GM18907 (cell line): ENCODE measurements at regions not wholly inside any gene's neighbourhood (a gene's known extent, or its start where the extent isn't known, plus 50 kb on each side); places are given as distances from the start of the nearest gene placed in this dataset.
"Not testable (repeated sequence)": the region's sequence is repeated elsewhere in the genome, so short reads cannot be mapped to it uniquely, and the experiment has no call there.

Source experiments
- ATAC-seq: cut with Tn5 transposase; IDR thresholded peaks from one replicate; pipeline ENCODE4 v1.9.1; 2021; ENCODE audit warnings: mild to moderate bottlenecking, moderate library complexity; ENCODE audit not compliant: unreplicated experiment

GRCh38 chr2:77720115-77720514, 197.9 kb upstream of the LRRTM4 start:
- ATAC-seq = no peak

DNA sequence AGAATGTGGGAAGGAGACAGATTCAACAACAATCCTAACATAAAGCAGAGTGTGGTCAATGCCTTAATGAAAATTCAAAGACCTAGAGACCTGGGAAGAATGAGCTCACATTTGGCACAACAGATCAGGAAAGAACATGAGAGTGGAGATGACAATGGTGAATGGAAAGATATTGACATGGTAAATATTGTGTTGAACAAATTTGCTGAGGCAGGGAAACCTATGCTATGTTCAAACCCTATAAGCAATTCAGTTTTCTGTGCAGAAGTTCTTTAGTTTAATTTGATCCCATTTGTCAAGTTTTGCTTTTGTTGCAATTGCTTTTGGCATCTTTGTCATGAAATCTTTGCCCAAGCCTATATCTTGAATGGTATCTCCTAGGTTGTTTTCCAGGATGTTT, 199.4 kb upstream of the LRRTM4 start:
- ATAC-seq = no peak

- ATAC-seq = no peak
These were observed 202.9 kb upstream of the LRRTM4 start for GRCh38 chr2:77725045-77725444.

DNA sequence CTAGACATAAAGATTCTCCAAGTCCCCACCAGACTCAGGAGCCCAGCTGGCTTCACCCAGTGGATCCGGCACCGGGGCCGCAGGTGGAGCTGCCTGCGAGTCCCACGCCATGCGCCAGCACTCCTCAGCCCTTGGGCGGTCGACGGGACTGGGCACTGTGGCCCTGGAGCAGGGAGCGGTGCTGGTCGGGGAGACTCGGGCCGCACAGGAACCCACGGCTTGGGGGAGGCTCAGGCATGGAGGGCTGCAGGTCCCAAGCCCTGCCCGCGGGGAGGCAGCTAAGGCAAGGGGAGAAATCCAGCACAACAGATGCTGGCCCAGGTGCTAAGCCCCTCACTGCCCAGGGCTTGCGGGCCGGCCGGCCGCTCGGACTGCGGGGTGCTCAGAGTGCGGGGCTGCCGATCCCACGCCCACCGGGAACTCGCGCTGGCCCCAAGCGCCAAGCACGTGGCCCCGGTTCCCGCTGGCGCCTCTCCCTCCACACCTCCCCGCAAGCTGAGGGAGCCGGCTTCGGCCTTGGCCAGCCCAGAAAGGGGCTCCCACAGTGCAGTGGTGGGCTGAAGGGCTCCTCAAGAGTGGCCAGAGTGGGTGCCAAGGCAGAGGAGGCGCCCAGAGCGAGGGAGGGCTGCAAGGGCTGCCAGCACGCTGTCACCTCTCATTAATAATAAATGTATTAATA, 212.6 kb upstream of the LRRTM4 start:
- ATAC-seq = not testable (repeated sequence)

- no peak for ATAC-seq
These were observed 215.1 kb upstream of the LRRTM4 start for GRCh38 chr2:77737236-77737635.

- ATAC-seq = no peak
These were observed 224.6 kb upstream of the LRRTM4 start for GRCh38 chr2:77746780-77747179.

GRCh38 chr2:77753710-77754345, 231.7 kb upstream of the LRRTM4 start:
- not testable (repeated sequence) for ATAC-seq

DNA sequence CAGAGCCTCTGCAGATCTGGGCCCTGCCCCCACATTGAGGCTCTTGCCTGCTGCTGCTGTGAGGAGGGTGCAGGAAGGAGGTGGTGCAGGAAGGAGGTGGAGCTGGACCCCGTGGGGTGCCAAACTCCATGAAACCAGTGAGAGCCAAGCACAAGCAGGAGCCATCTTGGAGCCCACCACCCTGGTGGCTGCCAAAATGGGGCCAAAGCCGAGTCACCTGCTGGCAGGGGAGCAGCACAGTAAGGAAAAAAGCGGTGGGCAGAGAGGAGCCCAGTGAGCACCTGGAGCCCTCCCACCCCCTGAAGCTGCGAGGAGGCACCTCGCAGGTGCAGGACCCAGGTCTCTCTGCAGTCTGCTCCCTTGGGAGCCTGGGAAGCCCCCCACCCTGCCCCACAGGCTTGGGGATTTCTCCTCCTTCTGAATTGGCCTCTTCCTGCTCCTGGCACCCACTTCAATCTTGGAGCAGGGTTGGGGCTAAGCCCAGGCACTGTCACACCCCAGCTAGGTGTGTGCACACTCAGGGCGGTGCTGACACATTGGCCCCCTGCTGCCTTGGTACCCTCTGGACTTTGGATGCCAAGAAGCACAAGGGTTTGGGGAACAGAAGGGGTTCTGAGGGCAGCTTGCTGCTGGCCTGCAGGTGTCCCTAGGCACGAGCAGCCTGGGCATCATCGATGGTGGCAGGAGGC, 245.4 kb upstream of the LRRTM4 start:
- ATAC-seq = no peak

- ATAC-seq = no peak
These were observed 246.3 kb upstream of the LRRTM4 start for GRCh38 chr2:77768508-77768907.

GRCh38 chr2:77778917-77779316, 256.7 kb upstream of the LRRTM4 start:
- no peak for ATAC-seq

GRCh38 chr2:77793500-77793899, 271.3 kb upstream of the LRRTM4 start:
- ATAC-seq = not testable (repeated sequence)

DNA sequence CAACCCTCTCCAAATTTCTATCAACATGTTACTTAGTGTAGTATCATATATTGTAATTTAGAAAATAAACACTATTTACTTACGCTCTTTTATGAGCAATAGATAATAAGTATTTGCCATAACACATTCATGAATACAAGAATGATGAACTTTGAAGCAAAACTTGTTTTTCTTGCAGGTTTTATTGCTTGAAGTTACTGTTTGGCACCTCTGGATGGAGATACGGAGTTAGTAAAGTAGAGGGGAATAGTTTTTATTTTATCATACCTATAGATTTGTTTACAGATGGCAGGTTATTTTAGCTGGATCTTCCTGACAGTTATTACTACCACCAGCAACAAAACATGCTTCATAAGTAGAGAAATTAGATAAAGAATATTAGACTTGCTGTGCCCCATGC, 274.2 kb upstream of the LRRTM4 start:
- no peak for ATAC-seq

- ATAC-seq = no peak
These were observed 274.9 kb upstream of the LRRTM4 start for GRCh38 chr2:77797088-77797487.

- ATAC-seq = no peak
These were observed 278.2 kb upstream of the LRRTM4 start for GRCh38 chr2:77800410-77800809.

DNA sequence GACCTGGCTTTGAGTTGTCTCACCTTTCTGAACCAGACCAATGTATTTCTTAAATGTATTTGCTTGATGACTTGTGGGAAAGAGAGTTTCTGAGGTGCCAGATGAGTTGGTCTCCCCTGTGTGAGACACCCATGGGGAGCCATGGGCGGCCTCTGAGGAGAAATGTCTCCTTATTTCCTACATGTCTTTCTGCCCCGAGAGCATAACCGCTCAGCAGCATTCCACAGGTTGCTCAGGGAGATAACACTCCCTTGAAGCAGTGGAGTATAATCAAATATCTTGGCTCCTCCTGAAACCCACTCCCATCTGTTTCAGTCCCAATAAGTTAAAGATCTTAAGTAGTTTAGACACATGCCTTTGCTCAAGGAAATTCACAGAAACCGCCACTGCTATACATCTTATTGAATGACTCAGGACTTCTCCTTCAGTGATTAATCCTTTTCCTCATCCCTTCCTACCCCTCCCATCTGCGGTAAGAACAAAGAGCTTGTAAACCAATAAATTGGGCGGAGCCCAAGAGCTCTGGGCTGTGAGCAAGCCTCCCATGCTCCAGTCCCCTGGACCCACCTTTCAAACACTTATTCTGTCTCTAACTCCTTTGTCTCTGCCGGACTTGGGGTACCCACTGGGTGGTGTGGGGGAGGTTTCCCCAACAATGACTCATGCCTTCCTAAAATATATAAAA, 285.5 kb upstream of the LRRTM4 start:
- no peak for ATAC-seq

DNA sequence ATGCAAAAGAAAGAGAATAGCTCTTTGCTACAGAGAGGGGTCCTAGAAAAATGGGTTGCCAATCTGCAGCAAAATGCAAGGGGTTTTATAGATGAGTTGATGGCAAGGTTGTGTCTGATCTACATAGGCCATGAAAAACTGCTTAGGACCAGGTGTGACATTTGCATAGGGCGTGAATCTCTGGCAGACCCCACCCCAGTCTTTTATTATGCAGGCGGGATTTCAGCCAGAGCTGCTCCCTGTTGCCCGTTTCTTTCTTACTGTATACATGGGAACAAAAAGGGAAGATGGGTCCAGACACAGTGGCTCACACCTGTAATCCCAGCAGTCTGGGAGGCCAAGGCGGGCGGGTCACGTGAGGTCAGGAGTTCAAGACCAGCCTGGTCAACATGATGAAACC, 286.4 kb upstream of the LRRTM4 start:
- no peak for ATAC-seq

GRCh38 chr2:77813599-77813998, 291.4 kb upstream of the LRRTM4 start:
- no peak for ATAC-seq

- no peak for ATAC-seq
These were observed 294.4 kb upstream of the LRRTM4 start for GRCh38 chr2:77816618-77817017.

GRCh38 chr2:77818186-77818585, 296.0 kb upstream of the LRRTM4 start:
- ATAC-seq = no peak

DNA sequence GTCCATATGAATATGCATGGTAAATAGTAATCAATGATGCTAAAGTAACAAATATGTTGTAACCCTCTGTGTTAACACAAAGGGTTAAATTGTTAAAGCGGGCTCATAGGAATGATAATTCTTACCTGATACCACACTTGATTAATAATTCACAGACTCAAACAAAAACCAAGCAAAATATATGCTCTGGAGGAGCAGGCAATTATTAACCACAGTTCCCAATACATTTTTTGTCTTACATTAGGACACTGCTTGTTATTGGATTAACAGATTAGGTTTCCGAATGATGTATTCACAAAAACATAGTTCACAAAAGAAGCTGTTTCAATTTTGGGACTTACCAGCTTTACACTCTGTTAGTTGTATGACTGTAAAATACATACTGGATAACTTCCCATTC, 300.9 kb upstream of the LRRTM4 start:
- ATAC-seq = no peak

DNA sequence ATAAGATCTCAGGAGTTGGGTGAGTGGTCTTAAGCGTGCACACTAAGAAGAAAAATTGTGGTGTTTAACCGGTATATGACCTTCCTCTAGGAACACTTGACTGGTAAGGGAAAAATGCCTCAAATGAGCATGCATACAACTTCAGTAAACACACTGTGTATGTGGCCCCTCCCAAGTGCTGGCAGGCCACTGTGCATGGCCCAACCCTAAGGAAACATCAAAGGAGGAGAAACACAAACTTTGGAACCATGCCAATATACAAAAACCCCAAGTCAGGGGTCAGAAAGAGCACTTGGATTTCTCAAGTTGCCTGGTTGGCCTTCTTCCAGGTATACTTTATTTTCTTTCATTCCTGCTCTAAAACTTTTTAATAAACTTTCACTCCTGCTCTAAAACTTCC, 308.9 kb upstream of the LRRTM4 start:
- no peak for ATAC-seq

GRCh38 chr2:77831471-77831870, 309.3 kb upstream of the LRRTM4 start:
- ATAC-seq = no peak
